Parathyroid adenoma (tissue), 2 donors: ENCODE measurements at regions not wholly inside any gene's neighbourhood (a gene's known extent, or its start where the extent isn't known, plus 50 kb on each side); places are given as distances from the start of the nearest gene placed in this dataset.

ENCODE experiments used
- H2AFZ ChIP-seq: fragments of 300-600 bp; sonication (generic); one replicate; pipeline ENCODE4 v1.7.0; 2017; ENCODE audit warnings: antibody characterized with exemption, mild to moderate bottlenecking
- H3K27ac ChIP-seq: fragments of 300-600 bp; sonication (generic); one replicate; pipeline ENCODE4 v1.7.0; 2017
- H3K27me3 ChIP-seq: fragments of 300-600 bp; sonication (generic); one replicate; pipeline ENCODE4 v1.7.0; 2017; ENCODE audit warnings: low read length; ENCODE audit not compliant: control insufficient read depth, insufficient read depth
- H3K36me3 ChIP-seq: fragments of 300-600 bp; sonication (generic); one replicate; pipeline ENCODE4 v1.7.0; 2017; ENCODE audit warnings: low read length; ENCODE audit not compliant: control insufficient read depth, insufficient read depth
- H3K4me1 ChIP-seq: fragments of 300-600 bp; sonication (generic); one replicate; pipeline ENCODE4 v1.7.0; 2017; ENCODE audit warnings: control low read depth
- H3K4me2 ChIP-seq: fragments of 300-600 bp; sonication (generic); one replicate; pipeline ENCODE4 v1.7.0; 2017; ENCODE audit warnings: low read length
- H3K4me3 ChIP-seq: fragments of 300-600 bp; sonication (generic); one replicate; pipeline ENCODE4 v1.7.0; 2017; ENCODE audit warnings: low read depth, low read length
- H3K79me2 ChIP-seq: fragments of 300-600 bp; sonication (generic); one replicate; pipeline ENCODE4 v1.7.0; 2017; ENCODE audit warnings: control low read depth
- H3K9ac ChIP-seq: fragments of 300-600 bp; sonication (generic); one replicate; pipeline ENCODE4 v1.7.0; 2017; ENCODE audit warnings: mild to moderate bottlenecking
- H3K9me3 ChIP-seq: fragments of 300-600 bp; sonication (generic); one replicate; pipeline ENCODE4 v1.7.0; 2017; ENCODE audit warnings: low read length; ENCODE audit not compliant: control insufficient read depth
- CTCF ChIP-seq: fragments of 300-600 bp; sonication (generic); IDR thresholded peaks from one replicate; pipeline ENCODE4 v1.7.0; 2017; ENCODE audit warnings: antibody characterized with exemption, mild to moderate bottlenecking
- donor health status: primary hyperparathyroidism.

GRCh38 chr10:94138391-94138790, 144.7 kb downstream of the PLCE1 start:
- H3K27ac ChIP-seq: no peak overlapping the region
- H2AFZ ChIP-seq: no peak overlapping the region
- no peaks in the 10 kb centered on the region for H3K79me2 ChIP-seq
- H3K27me3 ChIP-seq: no peaks in the 10 kb centered on the region
- no peak overlapping the region for H3K4me2 ChIP-seq
- H3K36me3 ChIP-seq: no peaks in the 10 kb centered on the region
- H3K4me3 ChIP-seq: no peak overlapping the region
- no peaks in the 10 kb centered on the region for H3K4me1 ChIP-seq
- no peak overlapping the region for H3K9ac ChIP-seq
- no peak for TF ChIP-seq CTCF
- H3K9me3 ChIP-seq: no peaks in the 10 kb centered on the region

- Histone ChIP-seq H3K4me3 (no peak overlapping the region), H3K4me2 (no peak overlapping the region), H3K4me1 (no peaks in the 10 kb centered on the region), H3K27ac (no peak overlapping the region), H2AFZ (no peak overlapping the region), H3K79me2 (no peaks in the 10 kb centered on the region), H3K9ac (no peak overlapping the region), H3K9me3 (no peaks in the 10 kb centered on the region), H3K27me3 (no peaks in the 10 kb centered on the region), H3K36me3 (no peaks in the 10 kb centered on the region)
- TF ChIP-seq CTCF: no peak
Measured at GRCh38 chr10:94143261-94143660, 149.5 kb downstream of the PLCE1 start.

GRCh38 chr10:94146313-94146712, 152.6 kb downstream of the PLCE1 start:
- no peaks in the 10 kb centered on the region for H3K36me3 ChIP-seq
- no peaks in the 10 kb centered on the region for H3K27me3 ChIP-seq
- TF ChIP-seq CTCF: no peak
- no peak overlapping the region for H2AFZ ChIP-seq
- no peak overlapping the region for H3K4me2 ChIP-seq
- H3K9me3 ChIP-seq: no peaks in the 10 kb centered on the region
- no peaks in the 10 kb centered on the region for H3K79me2 ChIP-seq
- H3K27ac ChIP-seq: no peak overlapping the region
- no peak overlapping the region for H3K4me3 ChIP-seq
- no peaks in the 10 kb centered on the region for H3K4me1 ChIP-seq
- H3K9ac ChIP-seq: no peak overlapping the region

GRCh38 chr10:94146746-94147145, 153.0 kb downstream of the PLCE1 start:
- Histone ChIP-seq H3K4me1 (no peaks in the 10 kb centered on the region), H3K9ac (no peak overlapping the region), H3K79me2 (no peaks in the 10 kb centered on the region), H3K27ac (no peak overlapping the region), H3K27me3 (no peaks in the 10 kb centered on the region), H3K4me3 (no peak overlapping the region), H3K36me3 (no peaks in the 10 kb centered on the region), H3K9me3 (no peaks in the 10 kb centered on the region), H2AFZ (no peak overlapping the region), H3K4me2 (no peak overlapping the region)
- TF ChIP-seq CTCF: no peak

- no peaks in the 10 kb centered on the region for H3K36me3 ChIP-seq
- H3K79me2 ChIP-seq: no peaks in the 10 kb centered on the region
Measured at GRCh38 chr10:94149702-94150101, 156.0 kb downstream of the PLCE1 start.

More at GRCh38 chr10:94149702-94150101, 156.0 kb downstream of the PLCE1 start:
- Histone ChIP-seq H3K4me3 (no peak overlapping the region), H3K9ac (no peak overlapping the region), H3K4me2 (no peak overlapping the region), H3K4me1 (no peaks in the 10 kb centered on the region), H3K27me3 (no peaks in the 10 kb centered on the region), H3K27ac (no peak overlapping the region), H3K9me3 (no peaks in the 10 kb centered on the region), H2AFZ (no peak overlapping the region)
- TF ChIP-seq CTCF: no peak
